CD4-positive, CD25-positive, alpha-beta regulatory T cell (primary cell): ENCODE measurements at regions not wholly inside any gene's neighbourhood (a gene's known extent, or its start where the extent isn't known, plus 50 kb on each side); places are given as distances from the start of the nearest gene placed in this dataset.

ENCODE experiments used
- ATAC-seq, 2 donors: fragments of 150-1000 bp; cut with Tn5 transposase; one replicate each; pipeline ENCODE4 v1.10.0; 2021; ENCODE audit warnings: low read depth in 2 of 2, moderate number of reproducible peaks in 2 of 2, moderate library complexity in 1 of 2
- DNase-seq, 3 donors: peaks; one replicate each; pipeline versions ENCODE4 v3.0.0 to v3.0.0-alpha.2; 2012 to 2022; ENCODE audit warnings: mixed read lengths in 1 of 3
- H3K27ac ChIP-seq: one replicate; pipeline ENCODE4 v1.7.0; 2013; ENCODE audit warnings: mild to moderate bottlenecking, low read length; ENCODE audit not compliant: insufficient read depth, poor library complexity, severe bottlenecking
- H3K27me3 ChIP-seq: one replicate; pipeline ENCODE4 v1.7.0; 2013; ENCODE audit warnings: low read length; ENCODE audit not compliant: control insufficient read depth, insufficient read depth
- H3K36me3 ChIP-seq: one replicate; pipeline ENCODE4 v1.7.0; 2013; ENCODE audit warnings: mild to moderate bottlenecking, low read length, moderate library complexity; ENCODE audit not compliant: control insufficient read depth, insufficient read depth
- H3K4me1 ChIP-seq: 2 replicates; pipeline ENCODE4 v1.7.0; 2013; ENCODE audit warnings: mild to moderate bottlenecking, low read length; ENCODE audit not compliant: insufficient read depth, control insufficient read depth, poor library complexity, severe bottlenecking
- H3K4me3 ChIP-seq: one replicate; pipeline ENCODE4 v1.7.0; 2013; ENCODE audit warnings: low read depth, mild to moderate bottlenecking, low read length, moderate library complexity
- H3K9me3 ChIP-seq, 2 experiments: 1 replicate in 1 of 2; 2 replicates in 1 of 2; pipeline ENCODE4 v1.7.0; 2013; ENCODE audit warnings: low read length in 2 of 2, mild to moderate bottlenecking in 1 of 2, moderate library complexity in 1 of 2; ENCODE audit not compliant: control insufficient read depth in 2 of 2
- H3K27ac Mint-ChIP-seq, 3 donors: one replicate each; pipeline ENCODE4 v1.8.0; 2020 to 2022; ENCODE audit warnings: mild to moderate bottlenecking in 3 of 3, mixed read lengths in 3 of 3, moderate library complexity in 2 of 3
- H3K27me3 Mint-ChIP-seq: one replicate; pipeline ENCODE4 v1.8.0; 2022; ENCODE audit warnings: mild to moderate bottlenecking, mixed read lengths
- H3K36me3 Mint-ChIP-seq: one replicate; pipeline ENCODE4 v1.8.0; 2020; ENCODE audit warnings: mixed read lengths
- H3K4me1 Mint-ChIP-seq, 4 donors: one replicate each; pipeline ENCODE4 v1.8.0; 2020 to 2022; ENCODE audit warnings: mixed read lengths in 4 of 4, mild to moderate bottlenecking in 1 of 4
- H3K4me3 Mint-ChIP-seq, 4 donors: one replicate each; pipeline ENCODE4 v1.8.0; 2020 to 2022; ENCODE audit warnings: mild to moderate bottlenecking in 4 of 4, mixed read lengths in 4 of 4, moderate library complexity in 3 of 4
- H3K9me3 Mint-ChIP-seq, 7 donors: one replicate each; pipeline ENCODE4 v1.8.0; 2020 to 2022; ENCODE audit warnings: mixed read lengths in 7 of 7, mild to moderate bottlenecking in 3 of 7, moderate library complexity in 2 of 7

DNA sequence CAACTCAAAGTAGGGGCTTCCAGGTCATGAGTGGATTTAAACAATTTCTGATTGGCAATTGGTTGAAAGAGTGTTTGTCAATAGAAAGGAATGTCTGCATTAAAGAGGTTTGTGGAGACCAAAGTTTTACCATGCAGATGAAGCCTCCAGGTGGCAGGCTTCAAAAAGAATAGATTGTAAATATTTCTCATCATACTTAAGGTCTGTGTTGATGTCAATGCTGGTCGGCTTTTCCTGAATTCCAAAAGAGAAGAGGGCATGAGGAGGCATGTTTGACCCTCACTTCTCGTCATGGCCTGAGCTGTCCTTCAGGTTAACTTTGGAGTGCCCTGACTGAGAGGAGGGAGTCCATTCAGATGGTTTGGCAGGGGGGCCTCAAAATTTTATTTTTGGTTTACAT is 125.4 kb upstream of the RFC3 start:
- Histone ChIP-seq H3K4me1 (no peaks in the 10 kb centered on the region), H3K9me3 (no peaks in the 10 kb centered on the region), H3K4me3 (no peak overlapping the region), H3K27me3 (no peaks in the 10 kb centered on the region), H3K36me3 (no peaks in the 10 kb centered on the region), H3K27ac (no peak overlapping the region)
- DNase-seq (no peak), ATAC-seq (no peak)
- no peak overlapping the region for H3K4me3 Mint-ChIP-seq
- H3K36me3 Mint-ChIP-seq = no peaks in the 10 kb centered on the region
- H3K9me3 Mint-ChIP-seq = no peaks in the 10 kb centered on the region
- peak overlapping the region in 1 of 3 donors; percentile 20 for H3K27ac Mint-ChIP-seq
- H3K27me3 Mint-ChIP-seq = no peaks in the 10 kb centered on the region
- peaks cover 0 to 6% (median 0%) of the 10 kb centered on the region in 4 donors for H3K4me1 Mint-ChIP-seq

DNA sequence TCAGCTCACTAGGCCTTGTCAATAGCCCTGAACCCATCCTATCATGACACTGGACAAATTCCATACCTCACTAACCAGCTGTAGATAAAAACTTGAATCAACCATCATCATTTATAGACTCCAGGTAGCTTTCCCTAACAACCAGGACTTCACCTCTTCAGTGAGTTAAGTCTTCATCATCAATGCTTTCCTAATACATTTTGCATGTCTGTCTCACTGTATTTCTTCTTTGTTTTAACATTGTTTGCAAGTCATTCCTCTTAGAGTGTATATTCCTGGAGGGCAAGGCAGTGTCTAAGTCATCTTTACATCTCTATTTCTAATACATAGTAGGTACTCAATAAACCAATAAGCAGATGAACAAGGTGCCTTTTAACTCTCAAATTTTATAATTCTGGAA is 123.4 kb upstream of the RFC3 start:
- H3K36me3 Mint-ChIP-seq = no peaks in the 10 kb centered on the region

GRCh38 chr13:33696530-33696929 is 121.4 kb upstream of the RFC3 start:
- no peaks in the 10 kb centered on the region for H3K27me3 ChIP-seq
- no peak for ATAC-seq
- no peaks in the 10 kb centered on the region for H3K27me3 Mint-ChIP-seq
- no peak for DNase-seq
- peaks cover 0 to 1% (median 0%) of the 10 kb centered on the region in 7 donors for H3K9me3 Mint-ChIP-seq
- H3K36me3 ChIP-seq = no peaks in the 10 kb centered on the region
- no peak overlapping the region for H3K4me3 ChIP-seq
- no peak overlapping the region for H3K4me3 Mint-ChIP-seq
- H3K27ac Mint-ChIP-seq = no peak overlapping the region
- H3K4me1 Mint-ChIP-seq = no peaks in the 10 kb centered on the region
- no peaks in the 10 kb centered on the region for H3K36me3 Mint-ChIP-seq
- no peaks in the 10 kb centered on the region for H3K4me1 ChIP-seq
- no peak overlapping the region for H3K27ac ChIP-seq
- no peaks in the 10 kb centered on the region for H3K9me3 ChIP-seq

More for the DNA sequence above, 123.4 kb upstream of the RFC3 start:
- no peaks in the 10 kb centered on the region for H3K36me3 ChIP-seq
- no peaks in the 10 kb centered on the region for H3K27me3 Mint-ChIP-seq
- H3K4me1 Mint-ChIP-seq = no peaks in the 10 kb centered on the region
- H3K27me3 ChIP-seq = no peaks in the 10 kb centered on the region
- no peaks in the 10 kb centered on the region for H3K9me3 ChIP-seq
- DNase-seq (no peak), ATAC-seq (no peak)
- no peaks in the 10 kb centered on the region for H3K4me1 ChIP-seq
- H3K27ac Mint-ChIP-seq = no peak overlapping the region
- H3K27ac ChIP-seq = no peak overlapping the region
- H3K4me3 ChIP-seq = no peak overlapping the region
- no peaks in the 10 kb centered on the region for H3K9me3 Mint-ChIP-seq
- H3K4me3 Mint-ChIP-seq = no peak overlapping the region

- Mint-ChIP-seq H3K4me1 (no peaks in the 10 kb centered on the region), H3K27me3 (peaks cover 1% of the 10 kb centered on the region), H3K36me3 (no peaks in the 10 kb centered on the region), H3K4me3 (no peak overlapping the region), H3K27ac (no peak overlapping the region), H3K9me3 (peaks cover 0 to 1% (median 0%) of the 10 kb centered on the region in 7 donors)
- Histone ChIP-seq H3K4me3 (no peak overlapping the region), H3K27me3 (no peaks in the 10 kb centered on the region), H3K36me3 (no peaks in the 10 kb centered on the region), H3K4me1 (no peaks in the 10 kb centered on the region), H3K27ac (no peak overlapping the region), H3K9me3 (no peaks in the 10 kb centered on the region)
- DNase-seq (no peak), ATAC-seq (no peak)
Observed at GRCh38 chr13:33697926-33698325, 120.0 kb upstream of the RFC3 start.

GRCh38 chr13:33707449-33707848 is 110.5 kb upstream of the RFC3 start:
- Mint-ChIP-seq H3K9me3 (peaks cover 0 to 30% (median 3%) of the 10 kb centered on the region in 7 donors), H3K4me1 (no peaks in the 10 kb centered on the region)
- peaks cover 2% of the 10 kb centered on the region for H3K27me3 ChIP-seq

DNA sequence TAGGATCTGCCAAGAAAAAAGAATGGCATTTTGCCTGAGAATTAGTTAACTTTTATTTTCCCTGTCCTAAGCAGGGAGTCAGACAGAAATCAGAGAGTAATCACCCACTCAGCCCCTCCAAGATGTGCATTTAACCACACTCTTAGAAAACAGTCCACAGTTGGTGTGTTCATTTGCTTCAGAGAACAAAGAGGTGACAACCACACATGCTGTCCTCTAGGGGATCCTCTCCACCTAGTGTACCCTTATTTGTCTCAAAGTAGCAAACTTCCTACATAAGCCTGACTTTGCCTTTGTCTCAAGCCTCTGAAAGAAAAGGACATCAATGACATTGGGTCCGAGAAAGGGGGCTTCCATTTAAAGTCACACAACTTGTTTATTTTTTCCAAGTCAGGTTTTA is 107.0 kb upstream of the RFC3 start:
- Mint-ChIP-seq H3K9me3 (peaks cover 0 to 18% (median 4%) of the 10 kb centered on the region in 7 donors), H3K27ac (no peak overlapping the region), H3K4me3 (no peak overlapping the region), H3K36me3 (no peaks in the 10 kb centered on the region), H3K27me3 (peaks cover 17% of the 10 kb centered on the region), H3K4me1 (no peaks in the 10 kb centered on the region)
- DNase-seq = no peak
- ATAC-seq = no peak
- H3K9me3 ChIP-seq = peaks cover 0 to 5% of the 10 kb centered on the region in 2 experiments
- H3K4me1 ChIP-seq = no peaks in the 10 kb centered on the region
- no peak overlapping the region for H3K4me3 ChIP-seq
- H3K27me3 ChIP-seq = no peaks in the 10 kb centered on the region
- H3K36me3 ChIP-seq = no peaks in the 10 kb centered on the region
- no peak overlapping the region for H3K27ac ChIP-seq

More at GRCh38 chr13:33707449-33707848, 110.5 kb upstream of the RFC3 start:
- Mint-ChIP-seq H3K36me3 (no peaks in the 10 kb centered on the region), H3K27me3 (peaks cover 28% of the 10 kb centered on the region), H3K27ac (no peak overlapping the region), H3K4me3 (no peak overlapping the region)
- ATAC-seq (no peak), DNase-seq (no peak)
- Histone ChIP-seq H3K4me3 (no peak overlapping the region), H3K27ac (no peak overlapping the region), H3K9me3 (peaks cover 0 to 12% of the 10 kb centered on the region in 2 experiments), H3K4me1 (no peaks in the 10 kb centered on the region), H3K36me3 (no peaks in the 10 kb centered on the region)

- peaks cover 0 to 3% of the 10 kb centered on the region in 2 experiments for H3K9me3 ChIP-seq
- H3K4me1 Mint-ChIP-seq = no peaks in the 10 kb centered on the region
Observed at GRCh38 chr13:33711436-33711835, 106.5 kb upstream of the RFC3 start.

DNA sequence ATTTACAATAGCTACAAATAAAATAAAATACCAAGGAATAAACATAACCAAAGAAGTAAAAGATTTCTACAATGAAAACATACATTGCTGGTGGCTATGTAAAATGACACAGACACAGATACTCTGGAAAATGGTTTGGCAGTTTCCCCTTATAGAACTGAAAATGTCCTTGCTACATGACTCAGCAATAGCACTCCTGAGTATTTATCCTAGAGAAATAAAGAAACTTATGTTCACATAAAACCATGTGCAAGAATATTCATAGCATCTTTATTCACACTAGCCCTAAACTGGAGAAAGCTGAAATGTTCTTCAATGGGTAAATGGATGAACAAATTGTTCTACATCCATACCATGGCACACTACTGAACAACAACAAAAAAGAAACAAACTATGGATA is 100.2 kb upstream of the RFC3 start:
- no peak overlapping the region for H3K4me3 Mint-ChIP-seq
- no peaks in the 10 kb centered on the region for H3K27me3 ChIP-seq
- H3K9me3 ChIP-seq = no peaks in the 10 kb centered on the region
- no peak for ATAC-seq
- no peak overlapping the region for H3K27ac ChIP-seq
- H3K4me1 Mint-ChIP-seq = peaks cover 8 to 15% (median 12%) of the 10 kb centered on the region in 4 donors
- no peak overlapping the region for H3K4me3 ChIP-seq
- H3K27me3 Mint-ChIP-seq = peaks cover 7% of the 10 kb centered on the region
- DNase-seq = no peak
- H3K27ac Mint-ChIP-seq = no peak overlapping the region
- peaks cover under 1% of the 10 kb centered on the region for H3K4me1 ChIP-seq
- H3K9me3 Mint-ChIP-seq = peaks cover 0 to 7% (median 2%) of the 10 kb centered on the region in 7 donors
- no peaks in the 10 kb centered on the region for H3K36me3 Mint-ChIP-seq
- H3K36me3 ChIP-seq = no peaks in the 10 kb centered on the region

More at GRCh38 chr13:33711436-33711835, 106.5 kb upstream of the RFC3 start:
- H3K27me3 Mint-ChIP-seq = peaks cover 12% of the 10 kb centered on the region
- Histone ChIP-seq H3K4me1 (no peaks in the 10 kb centered on the region), H3K4me3 (no peak overlapping the region), H3K27ac (no peak overlapping the region), H3K27me3 (no peaks in the 10 kb centered on the region), H3K36me3 (no peaks in the 10 kb centered on the region)
- ATAC-seq (no peak), DNase-seq (no peak)
- H3K36me3 Mint-ChIP-seq = no peaks in the 10 kb centered on the region
- H3K9me3 Mint-ChIP-seq = peaks cover 0 to 14% (median 4%) of the 10 kb centered on the region in 7 donors
- H3K4me3 Mint-ChIP-seq = no peak overlapping the region
- no peak overlapping the region for H3K27ac Mint-ChIP-seq
